HepG2 (cell line): ENCODE measurements at regions not wholly inside any gene's neighbourhood (a gene's known extent, or its start where the extent isn't known, plus 50 kb on each side); places are given as distances from the start of the nearest gene placed in this dataset.

Source experiments
- ATAC-seq: fragments of 200-7000 bp; cut with Tn5 transposase; 3 replicates; pipeline ENCODE4 v1.9.1; 2020; ENCODE audit warnings: mild to moderate bottlenecking, moderate library complexity
- BruUV-seq: library from RNA; stranded (reverse); fragments of 400-500 nt; replicated peaks from 2 replicates; lab custom pipeline; 2021; lab: Mats Ljungman, UMichigan
- CTCF ChIA-PET: fragments of 300-600 bp; formaldehyde crosslinking; extraction: SDS; loops from one replicate; lab custom pipeline; 2021; ENCODE audit warnings: low total read pairs, inconsistent platforms, low intra/inter-chr PET ratio; lab: Yijun Ruan, JAX
- POLR2A ChIA-PET: fragments of 350-600 bp; sonication (Branson Sonifier 250); formaldehyde crosslinking; loops from one replicate; lab custom pipeline; 2020; ENCODE audit warnings: antibody characterized with exemption, inconsistent platforms; lab: Yijun Ruan, JAX
- DNase-seq: peaks from one replicate; pipeline ENCODE4 v3.0.0-alpha.2; 2015; ENCODE audit warnings: low spot score
- FAIRE-seq: peaks from 3 replicates; lab custom pipeline; 2011; peaks lifted over from hg19 to GRCh38; lab: Jason Lieb, UNC
- H2AFZ ChIP-seq: one replicate; pipeline ENCODE4 v1.6.1; 2011; ENCODE audit warnings: low read length, inconsistent platforms
- H3K27ac ChIP-seq: fragments of 300-600 bp; 3 replicates; pipeline ENCODE4 v1.8.0; 2011; ENCODE audit warnings: mixed run types, mild to moderate bottlenecking, mixed read lengths, low read length, inconsistent platforms; ENCODE audit not compliant: insufficient read depth; ENCODE audit errors: extremely low read length
- H3K27me3 ChIP-seq, 2 experiments: fragments of 200-600 bp in 1 of 2; 2 replicates in 1 of 2; 3 replicates in 1 of 2; pipeline versions ENCODE4 v1.6.0 to v1.8.0; 2011; ENCODE audit warnings: low read length in 2 of 2, mild to moderate bottlenecking in 2 of 2, moderate library complexity in 2 of 2, inconsistent platforms in 1 of 2; ENCODE audit not compliant: insufficient read depth in 2 of 2, control insufficient read depth in 1 of 2
- H3K36me3 ChIP-seq, 2 experiments: fragments of 200-600 bp in 1 of 2; replicated peaks in 1 of 2; 2 replicates in 1 of 2; 3 replicates in 1 of 2; pipeline versions ENCODE4 v1.5.1 to v1.8.0; 2011; ENCODE audit warnings: low read length in 2 of 2, inconsistent platforms in 1 of 2; ENCODE audit not compliant: insufficient read depth in 2 of 2, control insufficient read depth in 1 of 2
- H3K4me1 ChIP-seq: 2 replicates; pipeline ENCODE4 v1.5.1; 2012; ENCODE audit warnings: low read length, inconsistent platforms; ENCODE audit not compliant: insufficient read depth
- H3K4me2 ChIP-seq: 2 replicates; pipeline ENCODE4 v1.6.0; 2011; ENCODE audit warnings: low read depth, low read length, inconsistent platforms
- H3K4me3 ChIP-seq, 3 experiments: fragments of 200-600 bp in 1 of 3; sonication (generic), shearing (Covaris generic) in 1 of 3; replicated peaks in 1 of 3; 2 replicates each; pipeline ENCODE4 v1.5.1; 2011 to 2016; ENCODE audit warnings: low read length in 3 of 3, inconsistent platforms in 2 of 3, low read depth in 2 of 3, mild to moderate bottlenecking in 2 of 3, control low read depth in 1 of 3, mixed read lengths in 1 of 3; ENCODE audit not compliant: insufficient read depth in 1 of 3
- H3K79me2 ChIP-seq: one replicate; pipeline ENCODE4 v1.6.1; 2011; ENCODE audit warnings: low read length, inconsistent platforms; ENCODE audit not compliant: insufficient read depth
- H3K9ac ChIP-seq: 2 replicates; pipeline ENCODE4 v1.6.0; 2011; ENCODE audit warnings: mild to moderate bottlenecking, low read depth, low read length, inconsistent platforms; ENCODE audit not compliant: insufficient read depth
- H3K9me3 ChIP-seq: 2 replicates; pipeline ENCODE4 v1.5.1; 2012; ENCODE audit warnings: mild to moderate bottlenecking, low read length
- H4K20me1 ChIP-seq: 2 replicates; pipeline ENCODE4 v1.6.0; 2011; ENCODE audit warnings: inconsistent platforms, mild to moderate bottlenecking, low read length, moderate library complexity; ENCODE audit not compliant: insufficient read depth
- BHLHE40 ChIP-seq: IDR thresholded peaks from 2 replicates; pipeline ENCODE4 v1.6.1; 2011; ENCODE audit warnings: low read length, improper control_type of control experiment
- DNMT3B ChIP-seq: conservative IDR thresholded peaks from 2 replicates; pipeline ENCODE4 v1.6.1; 2016; ENCODE audit warnings: missing biosample characterization, control low read depth
- FOXK1 ChIP-seq: sonication (generic); formaldehyde crosslinking; IDR thresholded peaks from 2 replicates; pipeline ENCODE4 v1.4.0; 2020; ENCODE audit warnings: low read depth, missing genetic modification reagents, borderline replicate concordance
- MTA3 ChIP-seq: sonication (generic); formaldehyde crosslinking; IDR thresholded peaks from 2 replicates; pipeline ENCODE4 v1.4.0; 2020; ENCODE audit warnings: missing genetic modification reagents
- NCOR1 ChIP-seq: fragments of 200-600 bp; sonication (generic); IDR thresholded peaks from 2 replicates; pipeline ENCODE4 v1.7.0; 2017; ENCODE audit warnings: antibody characterized with exemption, low read length, borderline replicate concordance
- SAFB2 ChIP-seq: sonication (generic); formaldehyde crosslinking; IDR thresholded peaks from 2 replicates; pipeline ENCODE4 v1.5.1; 2020; ENCODE audit warnings: missing genetic modification reagents, low read depth, mild to moderate bottlenecking, borderline replicate concordance
- ZNF333 ChIP-seq: sonication (generic); formaldehyde crosslinking; IDR thresholded peaks from 2 replicates; pipeline ENCODE4 v1.4.0; 2020; ENCODE audit warnings: mild to moderate bottlenecking, missing genetic modification reagents, borderline replicate concordance
- ZNF547 ChIP-seq: sonication (generic); formaldehyde crosslinking; IDR thresholded peaks from 2 replicates; pipeline ENCODE4 v1.5.1; 2020; ENCODE audit warnings: mild to moderate bottlenecking, missing genetic modification reagents
- WGBS: methylation state at CpG from one replicate; pipeline ENCODE4 v1.1.6; 2017; ENCODE audit warnings: low lambda C conversion rate; 5-methylcytosine and 5-hydroxymethylcytosine counted together
- in situ Hi-C: cut with HindIII; loops from 2 replicates; pipeline ENCODE4 v1.10.0; 2017; ENCODE audit warnings: low pct_unique_long_range_greater_than_20kb; ENCODE audit not compliant: extremely low pct_ligation_motif_present
- intact Hi-C: fragments of 100-400 bp; cut with micrococcal nuclease; formaldehyde crosslinking; loops from one replicate; pipeline ENCODE4 v1.10.0; 2022; ENCODE audit not compliant: unreplicated experiment
- TF ChIP-seq, protein P1 (sequence below): sonication (generic); formaldehyde crosslinking; IDR thresholded peaks from 2 replicates; pipeline ENCODE4 v1.4.0; 2020; ENCODE audit warnings: missing genetic modification reagents

DNA sequence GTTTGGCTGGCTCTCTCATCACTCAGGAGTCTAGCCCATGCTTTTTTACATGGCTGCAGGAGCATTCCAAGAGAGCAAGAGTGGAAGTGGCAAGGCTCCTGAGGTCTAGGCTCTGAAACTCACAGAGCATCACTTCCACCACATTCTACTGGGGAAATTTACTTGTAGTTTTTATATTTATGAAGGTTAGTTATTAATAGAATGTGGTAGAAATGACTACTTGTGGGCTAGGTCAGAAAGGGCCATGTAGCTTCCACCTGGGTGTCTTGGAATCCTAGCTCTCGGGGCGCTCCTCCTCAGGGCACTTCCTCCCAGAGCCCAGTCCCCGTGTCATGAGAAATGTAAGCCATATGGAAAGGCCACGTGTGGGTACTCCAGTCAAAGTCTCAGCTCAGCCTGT, 127.0 kb upstream of the CASK start:
- Histone ChIP-seq H3K4me1 (no peaks in the 10 kb centered on the region), H2AFZ (no peak overlapping the region), H3K79me2 (no peaks in the 10 kb centered on the region), H3K27me3 (no peaks in the 10 kb centered on the region), H3K4me3 (no peak overlapping the region), H3K9me3 (no peaks in the 10 kb centered on the region), H3K36me3 (no peaks in the 10 kb centered on the region), H3K9ac (no peak overlapping the region), H4K20me1 (no peaks in the 10 kb centered on the region), H3K4me2 (no peak overlapping the region), H3K27ac (no peak overlapping the region)
- FAIRE-seq (no peak), ATAC-seq (no peak), DNase-seq (no peak)
- no peak for TF ChIP-seq FOXK1 (CRISPR knock-in tag)
- no TSS peak for BruUV-seq
- ChIA-PET CTCF (no interaction called here), POLR2A (no interaction called here)
- in situ Hi-C loops (no loop called here), intact Hi-C loops (no loop called here)
- WGBS, result no CpG with 5 or more reads among the region's 4 CpGs

DNA sequence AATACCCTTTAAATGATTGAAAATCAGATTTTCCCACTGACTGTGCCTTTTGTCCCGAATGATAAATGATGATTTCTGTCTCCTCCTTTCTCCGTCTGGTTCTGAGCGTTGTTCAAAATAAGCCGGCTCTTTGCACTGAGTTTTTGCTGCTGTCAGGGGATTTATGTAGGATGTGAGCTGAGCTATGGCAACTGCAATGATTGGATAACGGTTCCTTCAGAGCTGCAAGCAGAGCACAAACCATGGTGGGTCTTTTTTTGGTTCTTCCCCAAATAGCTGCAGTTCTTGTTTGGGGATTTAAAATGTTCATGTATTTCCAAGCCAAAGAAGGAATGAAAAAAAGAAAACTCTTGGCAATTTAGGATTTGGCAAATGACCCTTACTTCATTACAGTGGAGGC, 124.5 kb upstream of the CASK start:
- intact Hi-C loops, result no loop called here
- Histone ChIP-seq H3K27ac (no peak overlapping the region), H3K79me2 (no peaks in the 10 kb centered on the region), H3K9me3 (no peaks in the 10 kb centered on the region), H4K20me1 (no peaks in the 10 kb centered on the region), H3K27me3 (no peaks in the 10 kb centered on the region), H3K4me3 (no peak overlapping the region), H3K36me3 (no peaks in the 10 kb centered on the region), H2AFZ (no peak overlapping the region), H3K9ac (no peak overlapping the region), H3K4me1 (no peaks in the 10 kb centered on the region), H3K4me2 (no peak overlapping the region)
- FAIRE-seq (no peak), DNase-seq (no peak), ATAC-seq (no peak)
- no peak for TF ChIP-seq DNMT3B
- TF ChIP-seq MTA3, result no peak
- TF ChIP-seq, protein P1, sequence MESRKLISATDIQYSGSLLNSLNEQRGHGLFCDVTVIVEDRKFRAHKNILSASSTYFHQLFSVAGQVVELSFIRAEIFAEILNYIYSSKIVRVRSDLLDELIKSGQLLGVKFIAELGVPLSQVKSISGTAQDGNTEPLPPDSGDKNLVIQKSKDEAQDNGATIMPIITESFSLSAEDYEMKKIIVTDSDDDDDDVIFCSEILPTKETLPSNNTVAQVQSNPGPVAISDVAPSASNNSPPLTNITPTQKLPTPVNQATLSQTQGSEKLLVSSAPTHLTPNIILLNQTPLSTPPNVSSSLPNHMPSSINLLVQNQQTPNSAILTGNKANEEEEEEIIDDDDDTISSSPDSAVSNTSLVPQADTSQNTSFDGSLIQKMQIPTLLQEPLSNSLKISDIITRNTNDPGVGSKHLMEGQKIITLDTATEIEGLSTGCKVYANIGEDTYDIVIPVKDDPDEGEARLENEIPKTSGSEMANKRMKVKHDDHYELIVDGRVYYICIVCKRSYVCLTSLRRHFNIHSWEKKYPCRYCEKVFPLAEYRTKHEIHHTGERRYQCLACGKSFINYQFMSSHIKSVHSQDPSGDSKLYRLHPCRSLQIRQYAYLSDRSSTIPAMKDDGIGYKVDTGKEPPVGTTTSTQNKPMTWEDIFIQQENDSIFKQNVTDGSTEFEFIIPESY (CRISPR knock-in tag), result no peak
- TF ChIP-seq SAFB2 (CRISPR knock-in tag), result no peak
- no peak for TF ChIP-seq BHLHE40
- TF ChIP-seq ZNF547 (CRISPR knock-in tag), result no peak
- no peak for TF ChIP-seq ZNF333 (CRISPR knock-in tag)
- TF ChIP-seq NCOR1, result no peak
- no TSS peak for BruUV-seq
- in situ Hi-C loops, result no loop called here
- ChIA-PET CTCF (no interaction called here), POLR2A (no interaction called here)
- 60% methylated on average over 5 of the region's 5 CpGs for WGBS
